ENCODE measurements at regions not wholly inside any gene's neighbourhood (a gene's known extent, or its start where the extent isn't known, plus 50 kb on each side); places are given as distances from the start of the nearest gene placed in this dataset.
"Not testable (repeated sequence)": the region's sequence is repeated elsewhere in the genome, so short reads cannot be mapped to it uniquely, and the experiment has no call there.

DNA sequence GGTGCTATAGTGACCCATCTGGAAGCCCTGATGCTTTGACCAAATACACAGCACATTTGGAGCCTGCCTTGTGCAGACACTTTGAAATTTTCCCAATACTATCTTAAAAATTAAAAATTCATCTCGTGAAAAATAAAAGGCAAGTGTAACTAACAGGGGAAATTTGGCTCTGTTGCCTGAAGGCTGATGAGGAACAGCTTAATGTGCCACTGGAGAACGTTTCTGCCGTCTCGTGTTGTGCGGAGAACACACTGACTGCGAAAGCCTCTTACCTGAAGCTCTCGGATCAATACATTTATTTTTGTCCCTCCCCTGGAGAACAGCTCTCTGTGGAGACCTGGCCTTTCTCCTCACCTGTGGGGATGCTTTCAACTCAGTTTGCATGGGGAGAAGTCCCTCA, 77.2 kb upstream of the CHST15 start:
- TF ChIP-seq CTCF (IDR thresholded peaks at IDR 0.05; ENCODE audit: low read depth, low read length) = no peak
- Histone ChIP-seq H3K4me3 (ENCODE audit: low read depth, low read length) (no peak overlapping the region), H3K27ac (no peak overlapping the region), H3K9me3 (ENCODE audit: severe bottlenecking) (no peaks in the 10 kb centered on the region), H3K36me3 (no peaks in the 10 kb centered on the region), H3K27me3 (ENCODE audit: insufficient read depth, low read depth, severe bottlenecking) (no peaks in the 10 kb centered on the region)
- DNase-seq = no peak

GRCh38 chr10:124168991-124169802, 75.8 kb upstream of the CHST15 start:
- no peaks in the 10 kb centered on the region for H3K27me3 ChIP-seq (ENCODE audit: insufficient read depth, low read depth, severe bottlenecking)
- no peak for DNase-seq
- H3K27ac ChIP-seq = no peak overlapping the region
- TF ChIP-seq CTCF (IDR thresholded peaks at IDR 0.05; ENCODE audit: low read depth, low read length) = no peak
- no peaks in the 10 kb centered on the region for H3K36me3 ChIP-seq
- H3K9me3 ChIP-seq (ENCODE audit: severe bottlenecking) = no peaks in the 10 kb centered on the region
- no peak overlapping the region for H3K4me3 ChIP-seq (ENCODE audit: low read depth, low read length)

DNA sequence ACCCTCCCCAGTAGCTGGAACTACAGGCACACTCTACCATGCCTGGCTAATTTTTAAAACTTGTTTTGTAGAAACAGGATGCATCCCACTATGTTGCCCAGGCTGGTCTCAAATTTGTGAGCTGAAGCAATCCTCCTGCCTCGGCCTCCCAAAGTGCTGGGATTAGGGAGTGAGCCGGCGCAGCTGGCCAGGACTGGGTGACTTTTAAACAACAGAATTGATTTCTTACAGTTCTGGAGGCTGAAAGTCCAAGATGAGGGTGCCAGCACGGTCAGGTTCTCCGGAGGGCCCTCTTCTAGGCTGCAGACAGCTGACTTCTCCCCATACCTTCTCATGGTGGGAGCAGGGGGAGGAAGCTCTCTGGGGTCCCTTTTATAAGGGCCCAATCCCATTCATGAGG, 75.2 kb upstream of the CHST15 start:
- Histone ChIP-seq H3K27me3 (ENCODE audit: insufficient read depth, low read depth, severe bottlenecking) (no peaks in the 10 kb centered on the region), H3K27ac (no peak overlapping the region), H3K9me3 (ENCODE audit: severe bottlenecking) (no peaks in the 10 kb centered on the region), H3K4me3 (ENCODE audit: low read depth, low read length) (no peak overlapping the region), H3K36me3 (no peaks in the 10 kb centered on the region)
- DNase-seq = no peak
- no peak for TF ChIP-seq CTCF (IDR thresholded peaks at IDR 0.05; ENCODE audit: low read depth, low read length)

GRCh38 chr10:124167925-124168324, 74.5 kb upstream of the CHST15 start:
- H3K27me3 ChIP-seq (ENCODE audit: insufficient read depth, low read depth, severe bottlenecking); H3K4me3 ChIP-seq (ENCODE audit: low read depth, low read length); H3K9me3 ChIP-seq (ENCODE audit: severe bottlenecking); DNase-seq; H3K27ac ChIP-seq; H3K36me3 ChIP-seq: not testable (repeated sequence)

- TF ChIP-seq CTCF (IDR thresholded peaks at IDR 0.05; ENCODE audit: low read depth, low read length) = no peak
- Histone ChIP-seq H3K4me3 (ENCODE audit: low read depth, low read length) (no peak overlapping the region), H3K27me3 (ENCODE audit: insufficient read depth, low read depth, severe bottlenecking) (no peaks in the 10 kb centered on the region), H3K36me3 (no peaks in the 10 kb centered on the region), H3K27ac (no peak overlapping the region), H3K9me3 (ENCODE audit: severe bottlenecking) (no peaks in the 10 kb centered on the region)
- DNase-seq = no peak
These were observed 73.2 kb upstream of the CHST15 start for GRCh38 chr10:124166431-124167125.

DNA sequence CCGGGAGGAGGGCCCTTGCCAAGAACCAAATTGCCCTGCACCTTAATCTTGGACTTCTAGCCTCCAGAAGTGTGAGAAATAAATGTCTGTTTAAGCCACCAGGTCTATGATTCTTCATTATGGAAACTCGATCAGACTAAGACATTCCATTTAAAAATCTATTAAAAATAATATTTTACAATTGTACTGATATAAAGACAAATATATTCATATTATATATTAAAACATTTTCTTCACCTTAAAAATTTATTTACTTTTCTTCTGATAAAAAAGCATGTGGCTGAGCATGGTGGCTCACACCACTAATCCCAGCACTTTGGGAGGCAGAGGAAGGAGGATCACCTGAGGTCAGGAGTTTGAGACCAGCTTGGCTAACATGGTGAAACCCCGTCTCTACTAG, 72.4 kb upstream of the CHST15 start:
- no peak for TF ChIP-seq CTCF (IDR thresholded peaks at IDR 0.05; ENCODE audit: low read depth, low read length)
- no peaks in the 10 kb centered on the region for H3K27me3 ChIP-seq (ENCODE audit: insufficient read depth, low read depth, severe bottlenecking)
- H3K4me3 ChIP-seq (ENCODE audit: low read depth, low read length) = no peak overlapping the region
- DNase-seq = no peak
- H3K27ac ChIP-seq = no peak overlapping the region
- H3K9me3 ChIP-seq (ENCODE audit: severe bottlenecking) = no peaks in the 10 kb centered on the region
- no peaks in the 10 kb centered on the region for H3K36me3 ChIP-seq
